Smooth muscle cell (in vitro differentiated cells): ENCODE measurements at regions not wholly inside any gene's neighbourhood (a gene's known extent, or its start where the extent isn't known, plus 50 kb on each side); places are given as distances from the start of the nearest gene placed in this dataset.

Source experiments
- DNase-seq: peaks from one replicate; lab custom pipeline; 2025; ENCODE audit not compliant: unreplicated experiment; lab: John Stamatoyannopoulos, UW
- H2AFZ ChIP-seq: fragments of 200-600 bp; sonication (generic); 2 replicates; pipeline ENCODE4 v1.6.0; 2016; ENCODE audit warnings: antibody characterized with exemption, low read depth, mild to moderate bottlenecking
- H3F3A ChIP-seq: fragments of 200-600 bp; sonication (generic); 2 replicates; pipeline ENCODE4 v1.6.0; 2017; ENCODE audit warnings: antibody characterized with exemption, low read depth
- H3K27ac ChIP-seq: fragments of 200-600 bp; sonication (generic); 2 replicates; pipeline ENCODE4 v1.5.1; 2016; ENCODE audit warnings: low read depth, mild to moderate bottlenecking
- H3K27me3 ChIP-seq: fragments of 200-600 bp; sonication (generic); 2 replicates; pipeline ENCODE4 v1.6.1; 2016; ENCODE audit warnings: low read depth, mild to moderate bottlenecking
- H3K36me3 ChIP-seq: fragments of 200-600 bp; sonication (generic); 2 replicates; pipeline ENCODE4 v1.5.1; 2016; ENCODE audit warnings: low read depth
- H3K4me1 ChIP-seq: fragments of 200-600 bp; sonication (generic); 2 replicates; pipeline ENCODE4 v1.5.1; 2016; ENCODE audit warnings: low read depth
- H3K4me2 ChIP-seq: fragments of 200-600 bp; sonication (generic); 2 replicates; pipeline ENCODE4 v1.6.0; 2016; ENCODE audit warnings: mild to moderate bottlenecking
- H3K4me3 ChIP-seq: fragments of 200-600 bp; sonication (generic); 2 replicates; pipeline ENCODE4 v1.5.1; 2016; ENCODE audit warnings: mild to moderate bottlenecking
- H3K79me2 ChIP-seq: fragments of 200-600 bp; sonication (generic); 2 replicates; pipeline ENCODE4 v1.6.0; 2016; ENCODE audit warnings: low read depth, mild to moderate bottlenecking
- H3K9ac ChIP-seq: fragments of 200-600 bp; sonication (generic); 2 replicates; pipeline ENCODE4 v1.6.0; 2016; ENCODE audit warnings: low read depth
- H3K9me3 ChIP-seq: fragments of 200-600 bp; sonication (generic); replicated peaks from 2 replicates; pipeline ENCODE4 v1.5.1; 2016; ENCODE audit warnings: low read depth
- H4K20me1 ChIP-seq: fragments of 200-600 bp; sonication (generic); 2 replicates; pipeline ENCODE4 v1.6.0; 2016; ENCODE audit warnings: low read depth
- WGBS: methylation state at CpG from one replicate; pipeline ENCODE4 v1.1.7; 2016; ENCODE audit warnings: low lambda C conversion rate; 5-methylcytosine and 5-hydroxymethylcytosine counted together
- TF ChIP-seq, protein P1 (sequence below): fragments of 200-600 bp; sonication (generic); IDR thresholded peaks from 2 replicates; pipeline ENCODE4 v1.5.1; 2017; ENCODE audit warnings: borderline replicate concordance, mild to moderate bottlenecking, antibody characterized with exemption; ENCODE audit not compliant: insufficient read depth, poor library complexity, severe bottlenecking

DNA sequence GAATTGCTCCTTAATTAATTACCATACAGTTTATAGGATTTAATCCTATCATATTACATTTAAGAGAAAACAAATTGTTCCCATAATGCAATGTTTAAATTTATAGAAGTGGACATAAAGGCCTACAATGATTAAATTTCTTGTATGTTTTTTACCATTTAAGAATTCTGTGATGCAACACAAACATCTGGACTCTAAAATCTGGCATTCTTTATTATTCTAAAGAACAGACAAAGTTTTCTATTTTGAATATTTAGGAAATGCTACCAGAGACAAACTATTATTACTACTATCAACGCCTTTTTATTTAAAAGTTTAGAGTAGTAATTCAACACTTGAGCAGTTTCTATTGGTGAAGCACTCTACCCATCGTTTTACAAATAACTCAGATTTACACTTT, 535.1 kb downstream of the TMX3 start:
- H3K36me3 ChIP-seq: no peaks in the 10 kb centered on the region
- no peaks in the 10 kb centered on the region for H3F3A ChIP-seq
- H3K9ac ChIP-seq: no peak overlapping the region
- H3K27ac ChIP-seq: no peak overlapping the region
- DNase-seq: no peak
- TF ChIP-seq, protein P1, sequence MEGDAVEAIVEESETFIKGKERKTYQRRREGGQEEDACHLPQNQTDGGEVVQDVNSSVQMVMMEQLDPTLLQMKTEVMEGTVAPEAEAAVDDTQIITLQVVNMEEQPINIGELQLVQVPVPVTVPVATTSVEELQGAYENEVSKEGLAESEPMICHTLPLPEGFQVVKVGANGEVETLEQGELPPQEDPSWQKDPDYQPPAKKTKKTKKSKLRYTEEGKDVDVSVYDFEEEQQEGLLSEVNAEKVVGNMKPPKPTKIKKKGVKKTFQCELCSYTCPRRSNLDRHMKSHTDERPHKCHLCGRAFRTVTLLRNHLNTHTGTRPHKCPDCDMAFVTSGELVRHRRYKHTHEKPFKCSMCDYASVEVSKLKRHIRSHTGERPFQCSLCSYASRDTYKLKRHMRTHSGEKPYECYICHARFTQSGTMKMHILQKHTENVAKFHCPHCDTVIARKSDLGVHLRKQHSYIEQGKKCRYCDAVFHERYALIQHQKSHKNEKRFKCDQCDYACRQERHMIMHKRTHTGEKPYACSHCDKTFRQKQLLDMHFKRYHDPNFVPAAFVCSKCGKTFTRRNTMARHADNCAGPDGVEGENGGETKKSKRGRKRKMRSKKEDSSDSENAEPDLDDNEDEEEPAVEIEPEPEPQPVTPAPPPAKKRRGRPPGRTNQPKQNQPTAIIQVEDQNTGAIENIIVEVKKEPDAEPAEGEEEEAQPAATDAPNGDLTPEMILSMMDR: no peak
- no peaks in the 10 kb centered on the region for H3K4me1 ChIP-seq
- no peaks in the 10 kb centered on the region for H3K27me3 ChIP-seq
- H3K9me3 ChIP-seq: no peaks in the 10 kb centered on the region
- H4K20me1 ChIP-seq: no peaks in the 10 kb centered on the region
- no peak overlapping the region for H2AFZ ChIP-seq
- H3K4me3 ChIP-seq: no peak overlapping the region
- H3K79me2 ChIP-seq: no peaks in the 10 kb centered on the region
- H3K4me2 ChIP-seq: no peak overlapping the region
- WGBS: 97% methylated on average over 2 of the region's 2 CpGs

DNA sequence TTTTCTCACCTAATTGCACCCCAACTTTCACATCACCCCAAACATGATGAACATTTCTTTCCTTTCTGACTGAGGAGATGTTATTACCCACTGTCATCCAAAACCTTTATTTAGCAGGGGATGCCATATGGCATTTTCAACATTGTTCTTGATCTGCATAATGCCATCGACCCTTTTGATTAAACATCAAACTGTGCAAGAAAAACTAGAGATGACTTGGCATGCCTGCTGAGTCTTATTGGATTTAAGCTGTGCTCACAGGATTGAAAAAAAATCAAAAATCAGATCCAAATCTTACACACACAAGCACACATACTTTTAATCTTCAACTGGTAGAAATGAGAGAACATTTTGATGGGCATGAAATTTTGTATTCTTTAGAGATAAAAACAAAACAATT, 536.0 kb downstream of the TMX3 start:
- Histone ChIP-seq H3K27ac (no peak overlapping the region), H3K27me3 (no peaks in the 10 kb centered on the region), H4K20me1 (no peaks in the 10 kb centered on the region), H3K9ac (no peak overlapping the region), H3K4me1 (no peaks in the 10 kb centered on the region), H3K4me3 (no peak overlapping the region), H3K79me2 (no peaks in the 10 kb centered on the region), H3K4me2 (no peak overlapping the region), H3K9me3 (no peaks in the 10 kb centered on the region), H3K36me3 (no peaks in the 10 kb centered on the region), H2AFZ (no peak overlapping the region), H3F3A (no peaks in the 10 kb centered on the region)
- TF ChIP-seq, protein P1: no peak
- no peak for DNase-seq
- 93% methylated on average over 1 of the region's 1 CpG for WGBS

- no peak overlapping the region for H2AFZ ChIP-seq
- no peaks in the 10 kb centered on the region for H4K20me1 ChIP-seq
- H3F3A ChIP-seq: no peaks in the 10 kb centered on the region
- WGBS: 77% methylated on average over 6 of the region's 6 CpGs
- H3K9me3 ChIP-seq: no peaks in the 10 kb centered on the region
- H3K4me1 ChIP-seq: no peaks in the 10 kb centered on the region
- no peak overlapping the region for H3K4me2 ChIP-seq
- no peak for DNase-seq
- no peaks in the 10 kb centered on the region for H3K79me2 ChIP-seq
- H3K36me3 ChIP-seq: no peaks in the 10 kb centered on the region
- H3K27me3 ChIP-seq: no peaks in the 10 kb centered on the region
- TF ChIP-seq, protein P1: no peak
- no peak overlapping the region for H3K27ac ChIP-seq
- no peak overlapping the region for H3K4me3 ChIP-seq
- H3K9ac ChIP-seq: no peak overlapping the region
Observed at GRCh38 chr18:68177807-68178702, 536.9 kb downstream of the TMX3 start.

GRCh38 chr18:68176901-68177300, 538.0 kb downstream of the TMX3 start:
- TF ChIP-seq, protein P1: no peak
- Histone ChIP-seq H3K27me3 (no peaks in the 10 kb centered on the region), H4K20me1 (no peaks in the 10 kb centered on the region), H3K9me3 (no peaks in the 10 kb centered on the region), H2AFZ (no peak overlapping the region), H3F3A (no peaks in the 10 kb centered on the region), H3K4me1 (no peaks in the 10 kb centered on the region), H3K36me3 (no peaks in the 10 kb centered on the region), H3K79me2 (no peaks in the 10 kb centered on the region), H3K9ac (no peak overlapping the region), H3K4me3 (no peak overlapping the region), H3K4me2 (no peak overlapping the region), H3K27ac (no peak overlapping the region)
- no peak for DNase-seq
